ENCODE measurements at regions not wholly inside any gene's neighbourhood (a gene's known extent, or its start where the extent isn't known, plus 50 kb on each side); places are given as distances from the start of the nearest gene placed in this dataset.

DNA sequence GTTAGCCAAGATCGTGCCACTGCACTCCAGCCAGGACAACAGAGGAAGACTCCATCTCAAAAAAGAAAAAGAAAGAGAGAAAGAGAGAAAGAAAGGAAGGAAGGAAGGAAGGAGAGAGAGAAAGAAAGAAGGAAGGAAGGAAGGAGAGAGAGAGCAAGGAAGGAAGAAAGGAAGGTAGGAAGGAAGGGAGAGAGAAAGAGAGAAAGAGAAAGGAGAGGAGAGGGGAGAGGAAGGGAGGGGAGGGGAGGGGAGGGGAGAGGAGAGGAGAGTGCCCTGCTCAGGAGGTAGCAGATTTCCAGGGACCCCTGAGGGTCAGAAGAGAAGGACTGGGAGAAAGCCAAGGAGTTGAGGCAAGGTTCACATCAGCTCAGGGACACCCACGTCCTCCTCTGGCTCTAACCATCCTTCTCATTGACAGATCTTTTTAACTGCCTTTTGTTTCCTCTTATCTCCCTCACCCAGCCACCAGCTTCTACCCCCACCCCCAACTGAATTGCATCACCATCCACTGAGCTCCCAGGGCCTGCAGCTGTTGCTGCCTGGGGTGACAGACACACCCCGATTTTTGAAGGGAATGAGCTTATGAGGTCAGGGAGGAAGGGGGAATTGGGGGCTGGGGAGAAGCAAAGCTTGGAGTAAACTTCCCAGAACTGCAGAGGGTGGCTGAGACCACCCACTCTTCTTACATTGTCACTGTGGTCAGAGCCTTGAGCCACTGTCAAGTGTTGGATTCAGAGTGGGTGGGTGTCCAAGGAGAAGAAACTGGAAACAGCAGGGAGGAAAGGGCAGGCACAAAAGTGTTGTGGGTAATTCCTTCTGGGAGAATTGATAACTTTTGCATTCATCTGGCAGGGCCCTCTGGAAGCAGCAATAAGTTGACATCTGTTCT lies 91.6 kb downstream of the GLUL start (continued):
- TF ChIP-seq, protein P1, sequence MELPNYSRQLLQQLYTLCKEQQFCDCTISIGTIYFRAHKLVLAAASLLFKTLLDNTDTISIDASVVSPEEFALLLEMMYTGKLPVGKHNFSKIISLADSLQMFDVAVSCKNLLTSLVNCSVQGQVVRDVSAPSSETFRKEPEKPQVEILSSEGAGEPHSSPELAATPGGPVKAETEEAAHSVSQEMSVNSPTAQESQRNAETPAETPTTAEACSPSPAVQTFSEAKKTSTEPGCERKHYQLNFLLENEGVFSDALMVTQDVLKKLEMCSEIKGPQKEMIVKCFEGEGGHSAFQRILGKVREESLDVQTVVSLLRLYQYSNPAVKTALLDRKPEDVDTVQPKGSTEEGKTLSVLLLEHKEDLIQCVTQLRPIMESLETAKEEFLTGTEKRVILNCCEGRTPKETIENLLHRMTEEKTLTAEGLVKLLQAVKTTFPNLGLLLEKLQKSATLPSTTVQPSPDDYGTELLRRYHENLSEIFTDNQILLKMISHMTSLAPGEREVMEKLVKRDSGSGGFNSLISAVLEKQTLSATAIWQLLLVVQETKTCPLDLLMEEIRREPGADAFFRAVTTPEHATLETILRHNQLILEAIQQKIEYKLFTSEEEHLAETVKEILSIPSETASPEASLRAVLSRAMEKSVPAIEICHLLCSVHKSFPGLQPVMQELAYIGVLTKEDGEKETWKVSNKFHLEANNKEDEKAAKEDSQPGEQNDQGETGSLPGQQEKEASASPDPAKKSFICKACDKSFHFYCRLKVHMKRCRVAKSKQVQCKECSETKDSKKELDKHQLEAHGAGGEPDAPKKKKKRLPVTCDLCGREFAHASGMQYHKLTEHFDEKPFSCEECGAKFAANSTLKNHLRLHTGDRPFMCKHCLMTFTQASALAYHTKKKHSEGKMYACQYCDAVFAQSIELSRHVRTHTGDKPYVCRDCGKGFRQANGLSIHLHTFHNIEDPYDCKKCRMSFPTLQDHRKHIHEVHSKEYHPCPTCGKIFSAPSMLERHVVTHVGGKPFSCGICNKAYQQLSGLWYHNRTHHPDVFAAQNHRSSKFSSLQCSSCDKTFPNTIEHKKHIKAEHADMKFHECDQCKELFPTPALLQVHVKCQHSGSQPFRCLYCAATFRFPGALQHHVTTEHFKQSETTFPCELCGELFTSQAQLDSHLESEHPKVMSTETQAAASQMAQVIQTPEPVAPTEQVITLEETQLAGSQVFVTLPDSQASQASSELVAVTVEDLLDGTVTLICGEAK (IDR thresholded peaks at IDR 0.05) = no peak
- TF ChIP-seq, protein P1 (CRISPR knock-in tag; IDR thresholded peaks at IDR 0.05) = no peak
- 0 out of 2 replicates have a peak, but pooled peaks have one; percentile 21 for TF ChIP-seq PPARG (CRISPR knock-in tag; conservative IDR thresholded peaks at IDR 0.05)
- TF ChIP-seq ZMYM4 (CRISPR knock-in tag; IDR thresholded peaks at IDR 0.05) = peak; percentile 59
- TF ChIP-seq, protein P2, sequence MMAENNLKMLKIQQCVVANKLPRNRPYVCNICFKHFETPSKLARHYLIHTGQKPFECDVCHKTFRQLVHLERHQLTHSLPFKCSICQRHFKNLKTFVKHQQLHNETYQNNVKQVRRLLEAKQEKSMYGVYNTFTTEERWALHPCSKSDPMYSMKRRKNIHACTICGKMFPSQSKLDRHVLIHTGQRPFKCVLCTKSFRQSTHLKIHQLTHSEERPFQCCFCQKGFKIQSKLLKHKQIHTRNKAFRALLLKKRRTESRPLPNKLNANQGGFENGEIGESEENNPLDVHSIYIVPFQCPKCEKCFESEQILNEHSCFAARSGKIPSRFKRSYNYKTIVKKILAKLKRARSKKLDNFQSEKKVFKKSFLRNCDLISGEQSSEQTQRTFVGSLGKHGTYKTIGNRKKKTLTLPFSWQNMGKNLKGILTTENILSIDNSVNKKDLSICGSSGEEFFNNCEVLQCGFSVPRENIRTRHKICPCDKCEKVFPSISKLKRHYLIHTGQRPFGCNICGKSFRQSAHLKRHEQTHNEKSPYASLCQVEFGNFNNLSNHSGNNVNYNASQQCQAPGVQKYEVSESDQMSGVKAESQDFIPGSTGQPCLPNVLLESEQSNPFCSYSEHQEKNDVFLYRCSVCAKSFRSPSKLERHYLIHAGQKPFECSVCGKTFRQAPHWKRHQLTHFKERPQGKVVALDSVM (CRISPR knock-in tag; IDR thresholded peaks at IDR 0.05) = no peak
- TF ChIP-seq TP53 (CRISPR knock-in tag; conservative IDR thresholded peaks at IDR 0.05) = no peak
- no peak for TF ChIP-seq HNRNPUL1 (IDR thresholded peaks at IDR 0.05; ENCODE audit: low read depth, low read length)
- TF ChIP-seq PAXIP1 (CRISPR knock-in tag; conservative IDR thresholded peaks at IDR 0.05) = peak; percentile 67; the same call in 1 of the 2 replicates
- peak; percentile 66 for TF ChIP-seq NCOA2 (CRISPR knock-in tag; IDR thresholded peaks at IDR 0.05)
- TF ChIP-seq MED1 (CRISPR knock-in tag; IDR thresholded peaks at IDR 0.05) = peak; percentile 66; the same call in 1 of the 2 replicates
- peak in 1 of 2 experiments; percentile 75; a peak in 2 of 4 replicates for TF ChIP-seq EP300 (IDR thresholded peaks at IDR 0.05; ENCODE audit: low read depth in 2 of 2, low read length in 2 of 2)
- peak; percentile 19; the same call in 1 of the 2 replicates for TF ChIP-seq EP300 (CRISPR knock-in tag; IDR thresholded peaks at IDR 0.05; ENCODE audit: borderline replicate concordance)
